GM18502 (cell line): ENCODE measurements at regions not wholly inside any gene's neighbourhood (a gene's known extent, or its start where the extent isn't known, plus 50 kb on each side); places are given as distances from the start of the nearest gene placed in this dataset.

Source experiments
- ATAC-seq: cut with Tn5 transposase; IDR thresholded peaks from one replicate; pipeline ENCODE4 v1.9.1; 2021; ENCODE audit warnings: mild to moderate bottlenecking; ENCODE audit not compliant: unreplicated experiment, poor library complexity

DNA sequence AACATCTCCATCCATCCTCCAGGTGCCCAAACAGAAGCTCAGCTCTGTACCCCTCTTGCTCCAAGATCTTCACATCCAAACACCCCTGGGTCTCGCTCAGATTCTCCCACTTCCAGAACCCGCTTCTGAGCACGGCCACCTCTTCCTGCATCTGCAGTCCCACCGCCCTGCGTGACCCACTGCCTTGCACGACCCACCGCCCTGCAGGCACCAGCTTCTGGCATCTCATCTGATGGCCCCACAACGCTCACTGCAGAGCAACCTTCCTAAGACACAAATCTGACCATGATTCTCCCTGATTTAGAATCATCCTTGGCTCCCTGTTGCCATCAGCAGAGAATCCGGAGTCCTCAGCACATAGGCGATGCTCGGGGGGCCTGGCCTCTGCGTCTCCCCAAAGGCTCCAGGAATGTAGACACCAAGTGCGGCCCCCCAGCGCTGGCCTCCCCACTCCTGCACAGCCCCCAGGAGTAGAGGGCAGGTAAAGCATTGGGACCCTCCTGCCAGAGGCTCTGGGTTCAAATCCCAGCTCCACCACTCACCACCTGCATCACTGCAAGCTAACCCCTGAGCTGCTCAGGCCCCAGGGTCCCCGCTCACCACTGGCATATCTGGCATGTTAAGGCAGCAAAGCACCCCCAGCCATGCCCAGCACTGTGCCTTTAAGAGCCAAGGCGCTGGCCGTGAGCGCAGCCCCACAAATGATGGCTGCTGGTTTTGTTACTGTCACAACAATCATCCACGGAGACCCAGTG is 459.3 kb downstream of the BRD1 start:
- ATAC-seq = no peak

GRCh38 chr22:49367041-49367697 is 460.5 kb downstream of the BRD1 start:
- ATAC-seq = no peak

DNA sequence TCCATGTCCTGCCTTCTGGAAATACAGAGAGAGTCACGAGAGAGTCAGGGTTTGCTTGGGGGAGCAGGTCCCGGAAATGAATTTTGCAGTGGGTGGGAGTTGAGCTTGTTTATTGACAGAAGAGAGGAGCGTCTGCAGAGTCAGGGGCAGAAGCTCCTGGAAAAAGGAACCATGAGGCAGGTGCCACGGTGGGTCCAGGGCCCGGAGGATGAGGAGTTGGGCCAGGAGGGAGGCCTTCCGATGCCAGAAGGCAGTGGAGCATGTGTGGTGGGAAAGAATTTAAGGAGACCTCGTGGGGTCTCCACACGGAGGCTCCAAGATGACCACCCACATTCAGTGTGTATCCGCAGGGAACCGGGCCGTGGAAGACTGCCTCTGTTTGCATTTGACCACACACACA is 461.2 kb downstream of the BRD1 start:
- no peak for ATAC-seq

- ATAC-seq = no peak
Measured at GRCh38 chr22:49365910-49366309, 461.8 kb downstream of the BRD1 start.

DNA sequence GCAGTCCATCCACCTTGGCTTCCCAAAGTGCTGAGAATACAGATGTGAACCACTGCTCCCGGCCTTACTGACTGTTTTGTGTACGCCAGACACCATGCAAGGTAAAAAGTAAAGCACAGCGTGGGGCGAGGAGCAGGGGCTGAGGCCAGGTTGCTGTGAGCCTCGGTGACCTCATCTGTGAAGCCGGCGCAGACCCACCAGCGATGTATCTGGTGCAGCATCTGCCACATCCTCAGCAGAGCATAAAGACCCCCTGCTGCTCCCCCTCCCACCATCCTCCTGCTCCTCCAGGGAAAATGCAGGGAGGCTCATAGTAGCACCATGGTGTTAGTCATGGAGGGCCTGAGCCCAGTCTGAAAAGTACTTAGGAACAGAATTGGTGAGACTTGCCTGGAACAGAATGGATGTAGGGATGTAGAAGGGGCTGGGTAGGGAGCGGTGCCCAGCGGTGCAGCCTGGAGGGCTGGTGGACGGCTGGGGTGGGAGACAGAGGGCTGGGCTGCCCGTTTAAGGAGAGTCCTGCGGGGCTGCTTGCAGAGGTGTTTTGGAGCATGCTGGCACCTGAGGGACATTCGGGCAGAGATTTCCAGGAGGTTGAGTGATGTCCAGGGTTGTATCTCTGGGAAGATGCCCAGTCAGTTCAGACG is 462.4 kb downstream of the BRD1 start:
- ATAC-seq = no peak

- ATAC-seq = no peak
Measured at GRCh38 chr22:49364398-49364797, 463.3 kb downstream of the BRD1 start.

DNA sequence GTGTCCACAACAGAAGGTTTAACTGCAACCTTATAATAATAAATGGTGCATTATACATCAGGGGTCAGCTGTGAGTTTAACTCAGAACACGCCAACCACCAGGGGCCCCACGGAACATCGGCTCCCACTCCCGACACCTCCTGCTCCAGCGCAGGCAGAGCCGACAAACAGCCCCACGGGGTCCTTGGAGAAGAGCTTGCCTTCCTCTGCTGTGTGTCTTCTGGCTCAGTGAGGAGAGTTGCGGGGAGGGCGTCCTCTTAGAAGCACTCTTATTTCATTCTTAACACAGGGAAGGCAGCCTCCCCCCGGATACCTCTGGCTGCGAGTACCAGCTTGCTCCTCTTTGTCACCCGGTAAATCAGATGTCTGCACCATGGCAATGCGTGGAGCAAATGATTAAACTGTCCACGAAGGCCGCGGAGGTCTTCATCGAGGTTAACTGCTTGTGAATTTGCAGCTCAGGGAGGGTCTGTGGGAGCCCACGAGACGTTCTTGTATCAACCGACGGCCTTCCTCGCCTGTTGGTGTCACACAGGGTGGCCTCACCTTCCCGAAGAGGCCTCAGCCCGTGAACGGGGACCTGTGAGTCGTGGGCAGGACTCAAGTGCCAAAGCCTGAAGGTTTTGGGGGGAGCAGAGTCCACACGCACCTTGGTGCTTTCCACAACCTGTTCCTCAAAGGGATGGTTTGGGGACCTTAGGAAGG is 464.0 kb downstream of the BRD1 start:
- no peak for ATAC-seq

- ATAC-seq = no peak
Measured at GRCh38 chr22:49362211-49362839, 465.3 kb downstream of the BRD1 start.

- ATAC-seq = no peak
Measured at GRCh38 chr22:49361164-49361563, 466.5 kb downstream of the BRD1 start.

GRCh38 chr22:49360746-49361145 is 466.9 kb downstream of the BRD1 start:
- no peak for ATAC-seq

- ATAC-seq = no peak
Measured at GRCh38 chr22:49359076-49359475, 468.6 kb downstream of the BRD1 start.

DNA sequence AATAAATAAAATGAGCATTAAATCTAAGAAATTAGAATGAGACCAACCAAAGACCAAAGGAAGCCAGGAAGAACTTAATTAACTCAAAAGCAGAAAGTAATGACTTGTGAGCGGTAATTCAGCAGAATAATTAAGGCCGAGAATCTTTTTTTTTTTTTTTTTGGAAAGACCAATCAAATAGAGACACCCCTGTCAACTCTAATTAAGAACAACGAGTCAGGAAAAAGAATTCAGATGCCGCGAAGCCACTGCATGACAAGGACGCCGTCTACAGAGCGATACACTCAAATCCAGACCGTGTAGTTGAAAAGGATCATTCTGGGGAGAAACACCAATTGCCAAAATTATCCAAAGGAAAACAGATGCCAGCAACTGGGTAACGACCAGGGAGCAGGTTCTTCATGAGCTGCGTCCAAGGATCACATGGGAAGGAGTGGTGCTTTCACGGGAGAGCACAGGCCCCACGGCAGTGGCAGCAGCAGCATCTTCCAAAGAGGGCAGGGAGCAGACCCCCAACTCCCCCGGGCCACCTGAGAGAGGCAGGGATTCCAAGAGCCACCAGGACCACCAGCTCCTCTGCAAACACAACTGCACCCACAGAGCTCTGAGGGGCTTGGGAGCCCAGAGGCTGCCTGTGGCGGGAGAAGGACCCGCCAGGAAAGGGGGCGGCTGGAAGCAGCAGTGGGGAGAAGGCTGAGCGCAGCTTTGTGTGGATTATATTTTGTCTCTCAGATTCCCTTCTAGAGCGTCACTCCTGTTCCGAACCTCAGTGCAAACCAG is 469.8 kb downstream of the BRD1 start:
- ATAC-seq = no peak

GRCh38 chr22:49356428-49356827 is 471.2 kb downstream of the BRD1 start:
- ATAC-seq = no peak

- no peak for ATAC-seq
Measured at GRCh38 chr22:49355211-49355920, 472.3 kb downstream of the BRD1 start.

GRCh38 chr22:49354516-49355210 is 473.0 kb downstream of the BRD1 start:
- ATAC-seq = no peak

DNA sequence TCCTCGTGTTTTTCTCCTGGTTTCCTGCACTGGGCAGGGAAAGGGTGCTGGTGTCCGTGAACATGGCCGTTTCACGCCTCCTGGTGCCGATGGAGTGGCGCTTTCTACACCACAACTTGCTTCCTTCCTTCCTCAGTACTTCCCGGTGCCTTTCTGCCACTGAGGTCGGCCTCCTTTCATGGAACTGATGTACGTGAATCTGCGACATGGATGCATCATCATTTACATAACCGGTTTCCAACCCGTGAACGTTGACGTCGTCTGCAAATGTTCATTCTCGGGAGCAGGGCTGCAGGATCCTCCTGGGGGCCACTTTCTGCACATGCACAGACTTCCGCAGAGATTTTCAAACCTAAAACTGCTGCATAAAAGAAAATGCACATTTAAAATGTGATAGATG is 474.4 kb downstream of the BRD1 start:
- no peak for ATAC-seq

DNA sequence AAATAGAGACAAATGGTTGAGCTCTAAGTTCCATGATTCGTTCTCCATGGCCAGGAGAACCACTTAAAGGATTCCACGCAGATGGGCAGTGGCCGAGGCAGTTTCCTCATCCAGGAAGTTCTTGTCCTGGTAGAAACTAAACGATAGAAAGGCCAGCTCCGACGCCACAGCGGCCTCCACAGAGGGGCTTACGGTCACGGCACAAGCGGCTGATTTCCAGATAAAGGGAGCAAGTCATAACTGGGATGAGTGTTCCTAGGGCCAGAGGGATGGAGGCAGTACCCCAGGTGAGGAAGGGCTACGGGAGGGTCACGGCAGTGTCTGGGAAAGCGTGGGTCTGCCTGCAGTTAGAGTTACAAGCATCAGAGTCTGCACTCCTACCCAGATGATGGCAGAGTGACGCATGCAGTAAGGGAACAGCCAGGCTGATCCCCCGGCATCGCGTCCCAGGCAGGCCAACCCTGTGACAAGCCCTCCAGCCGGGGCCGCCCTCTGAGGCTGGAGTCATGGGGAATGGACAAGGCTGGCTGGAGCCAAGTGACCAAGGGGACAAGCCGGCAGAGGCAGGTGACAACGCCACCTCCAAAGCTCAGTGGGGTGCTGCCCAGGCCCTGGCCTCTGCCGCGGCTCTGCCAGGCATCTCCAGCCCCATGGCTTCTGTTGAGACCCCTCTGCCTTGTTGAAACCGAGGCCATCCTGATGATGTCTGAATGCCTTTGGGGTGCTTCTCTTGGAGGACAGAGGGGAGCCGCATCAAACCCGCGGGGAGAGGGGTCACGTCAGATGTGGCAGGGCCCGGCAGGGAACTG is 475.1 kb downstream of the BRD1 start:
- ATAC-seq = no peak

- ATAC-seq = no peak
Measured at GRCh38 chr22:49351761-49352227, 475.9 kb downstream of the BRD1 start.
